Gastroesophageal sphincter (tissue), 4 donors: ENCODE measurements at regions not wholly inside any gene's neighbourhood (a gene's known extent, or its start where the extent isn't known, plus 50 kb on each side); places are given as distances from the start of the nearest gene placed in this dataset.

Experiments
- ATAC-seq: fragments of 150-250 bp; one replicate; pipeline ENCODE4 v1.9.1; 2016; ENCODE audit warnings: mild to moderate bottlenecking, moderate library complexity
- H3K27ac ChIP-seq, 4 donors: fragments of 200-600 bp; sonication (generic) in 3 of 4; 1 replicate in 3 of 4; 2 replicates in 1 of 4; pipeline ENCODE4 v1.5.1; 2016 to 2019
- H3K27me3 ChIP-seq: fragments of 200-600 bp; sonication (generic); one replicate; pipeline ENCODE4 v1.5.1; 2019
- H3K36me3 ChIP-seq, 2 donors: fragments of 200-600 bp; sonication (generic); one replicate each; pipeline ENCODE4 v1.5.1; 2019; ENCODE audit warnings: control low read depth in 1 of 2
- H3K4me1 ChIP-seq, 3 donors: fragments of 200-600 bp; sonication (generic); 1 replicate in 2 of 3; 2 replicates in 1 of 3; pipeline ENCODE4 v1.5.1; 2016 to 2019; ENCODE audit warnings: control low read depth in 2 of 3
- H3K4me3 ChIP-seq, 2 donors: fragments of 200-600 bp; sonication (generic); one replicate each; pipeline ENCODE4 v1.5.1; 2019; ENCODE audit warnings: mild to moderate bottlenecking in 1 of 2, moderate library complexity in 1 of 2
- H3K9me3 ChIP-seq, 3 donors: fragments of 200-600 bp; sonication (generic); one replicate each; pipeline ENCODE4 v1.5.1; 2017 to 2019; ENCODE audit warnings: control low read depth in 2 of 3
- EP300 ChIP-seq: sonication (generic); formaldehyde crosslinking; IDR thresholded peaks from one replicate; pipeline ENCODE4 v1.6.1; 2017; ENCODE audit warnings: antibody characterized with exemption, mild to moderate bottlenecking
- POLR2A ChIP-seq, 2 donors: fragments of 450-650 bp; IDR thresholded peaks; one replicate each; pipeline ENCODE4 v1.6.1; 2017; ENCODE audit warnings: antibody characterized with exemption in 2 of 2, mild to moderate bottlenecking in 2 of 2, moderate library complexity in 1 of 2
- POLR2AphosphoS5 ChIP-seq: sonication (generic); formaldehyde crosslinking; IDR thresholded peaks from one replicate; pipeline ENCODE4 v1.6.1; 2017; ENCODE audit warnings: antibody characterized with exemption
- WGBS, 2 donors: methylation state at CpG; one replicate each; pipeline ENCODE4 v1.1.5; 2018; ENCODE audit warnings: low coverage in 1 of 2; 5-methylcytosine and 5-hydroxymethylcytosine counted together
- TF ChIP-seq, protein P1 (sequence below), 4 experiments: fragments of 200-600 bp in 2 of 4; fragments of 450-650 bp in 2 of 4; sonication (generic) in 1 of 4; IDR thresholded peaks; one replicate each; pipeline ENCODE4 v1.5.1; 2017 to 2019; ENCODE audit warnings: antibody characterized with exemption in 4 of 4, mild to moderate bottlenecking in 2 of 4, moderate library complexity in 2 of 4

- no peaks in the 10 kb centered on the region for H3K36me3 ChIP-seq
- 78 to 80% methylated on average over 1 to 2 of the region's 2 CpGs for WGBS, 2 donors
- H3K27me3 ChIP-seq: peaks cover under 1% of the 10 kb centered on the region
- TF ChIP-seq, protein P1, sequence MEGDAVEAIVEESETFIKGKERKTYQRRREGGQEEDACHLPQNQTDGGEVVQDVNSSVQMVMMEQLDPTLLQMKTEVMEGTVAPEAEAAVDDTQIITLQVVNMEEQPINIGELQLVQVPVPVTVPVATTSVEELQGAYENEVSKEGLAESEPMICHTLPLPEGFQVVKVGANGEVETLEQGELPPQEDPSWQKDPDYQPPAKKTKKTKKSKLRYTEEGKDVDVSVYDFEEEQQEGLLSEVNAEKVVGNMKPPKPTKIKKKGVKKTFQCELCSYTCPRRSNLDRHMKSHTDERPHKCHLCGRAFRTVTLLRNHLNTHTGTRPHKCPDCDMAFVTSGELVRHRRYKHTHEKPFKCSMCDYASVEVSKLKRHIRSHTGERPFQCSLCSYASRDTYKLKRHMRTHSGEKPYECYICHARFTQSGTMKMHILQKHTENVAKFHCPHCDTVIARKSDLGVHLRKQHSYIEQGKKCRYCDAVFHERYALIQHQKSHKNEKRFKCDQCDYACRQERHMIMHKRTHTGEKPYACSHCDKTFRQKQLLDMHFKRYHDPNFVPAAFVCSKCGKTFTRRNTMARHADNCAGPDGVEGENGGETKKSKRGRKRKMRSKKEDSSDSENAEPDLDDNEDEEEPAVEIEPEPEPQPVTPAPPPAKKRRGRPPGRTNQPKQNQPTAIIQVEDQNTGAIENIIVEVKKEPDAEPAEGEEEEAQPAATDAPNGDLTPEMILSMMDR (IDR thresholded peaks at IDR 0.05): no peak
- TF ChIP-seq EP300 (no peak), POLR2A (IDR thresholded peaks at IDR 0.05) (no peak), POLR2AphosphoS5 (no peak)
- H3K4me1 ChIP-seq: no peaks in the 10 kb centered on the region
- H3K4me3 ChIP-seq: no peak overlapping the region
- ATAC-seq: no peak
- no peak overlapping the region for H3K27ac ChIP-seq
- peaks cover 0 to 8% (median 0%) of the 10 kb centered on the region in 3 donors for H3K9me3 ChIP-seq
Observed at GRCh38 chr22:34861787-34862186, 204.2 kb upstream of the ISX start.

DNA sequence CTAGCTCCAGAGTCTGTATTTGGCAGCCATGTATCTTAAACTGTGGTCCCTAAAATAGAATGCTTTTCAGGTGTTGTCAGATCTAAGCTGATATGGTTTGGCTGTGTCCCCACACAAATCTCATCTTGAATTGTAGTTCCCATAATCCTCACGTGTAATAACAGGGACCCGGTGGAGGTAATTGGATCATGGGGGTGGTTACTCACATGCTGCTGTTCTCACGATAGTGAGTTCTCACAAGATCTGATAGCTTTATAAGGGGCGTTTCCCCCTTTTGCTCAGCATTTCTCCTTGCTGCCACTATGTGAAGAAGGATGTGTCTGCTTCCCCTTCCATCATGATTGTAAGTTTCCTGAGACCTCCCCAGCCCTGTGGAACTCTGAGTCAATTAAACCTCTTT, 199.9 kb upstream of the ISX start:
- TF ChIP-seq, protein P1 (IDR thresholded peaks at IDR 0.05): no peak
- no peak for TF ChIP-seq POLR2AphosphoS5
- TF ChIP-seq EP300: no peak
- TF ChIP-seq POLR2A (IDR thresholded peaks at IDR 0.05): no peak
- Histone ChIP-seq H3K4me1 (no peaks in the 10 kb centered on the region), H3K4me3 (no peak overlapping the region), H3K36me3 (no peaks in the 10 kb centered on the region), H3K9me3 (no peaks in the 10 kb centered on the region), H3K27me3 (peaks cover 11% of the 10 kb centered on the region), H3K27ac (no peak overlapping the region)
- no peak for ATAC-seq
- WGBS, 2 donors: 60 to 78% methylated on average over 1 to 4 of the region's 4 CpGs

DNA sequence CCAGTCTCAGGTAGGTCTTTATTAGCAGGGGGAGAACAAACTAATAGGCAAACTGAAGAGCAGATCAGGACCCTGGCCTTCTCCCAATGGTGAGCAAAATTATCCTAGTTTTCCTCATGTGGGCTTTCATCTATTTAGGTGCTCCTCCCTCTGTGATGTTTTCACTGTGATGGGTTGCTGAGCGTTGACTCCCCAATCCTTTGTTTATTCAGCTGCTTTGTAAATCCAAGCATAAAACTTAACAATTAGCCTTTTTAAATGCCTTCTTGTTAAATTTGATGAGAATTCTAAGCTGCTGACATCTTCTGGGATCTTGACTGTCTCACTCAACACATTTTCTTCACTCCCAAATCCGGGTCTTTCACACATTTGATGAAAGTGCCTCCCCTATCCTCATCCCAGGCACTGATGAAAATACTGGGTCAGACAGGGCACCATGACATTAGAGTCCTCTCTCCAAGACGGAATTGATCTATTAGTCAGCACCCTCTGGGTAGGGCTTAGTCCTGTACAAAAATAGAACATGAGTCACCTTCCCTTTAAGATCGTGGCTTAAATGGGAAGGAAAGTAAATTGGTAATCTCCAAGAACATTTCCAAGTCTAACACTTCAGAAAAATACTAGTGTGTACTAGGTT, 199.3 kb upstream of the ISX start:
- H3K4me3 ChIP-seq: no peak overlapping the region
- H3K36me3 ChIP-seq: no peaks in the 10 kb centered on the region
- H3K9me3 ChIP-seq: no peaks in the 10 kb centered on the region
- H3K4me1 ChIP-seq: no peaks in the 10 kb centered on the region
- WGBS, 2 donors: 67 to 71% methylated on average over 2 to 3 of the region's 4 CpGs
- ATAC-seq: no peak
- TF ChIP-seq, protein P1 (IDR thresholded peaks at IDR 0.05): no peak
- TF ChIP-seq POLR2AphosphoS5: no peak
- no peak for TF ChIP-seq EP300
- TF ChIP-seq POLR2A (IDR thresholded peaks at IDR 0.05): no peak
- H3K27ac ChIP-seq: no peak overlapping the region
- peaks cover 11% of the 10 kb centered on the region for H3K27me3 ChIP-seq

DNA sequence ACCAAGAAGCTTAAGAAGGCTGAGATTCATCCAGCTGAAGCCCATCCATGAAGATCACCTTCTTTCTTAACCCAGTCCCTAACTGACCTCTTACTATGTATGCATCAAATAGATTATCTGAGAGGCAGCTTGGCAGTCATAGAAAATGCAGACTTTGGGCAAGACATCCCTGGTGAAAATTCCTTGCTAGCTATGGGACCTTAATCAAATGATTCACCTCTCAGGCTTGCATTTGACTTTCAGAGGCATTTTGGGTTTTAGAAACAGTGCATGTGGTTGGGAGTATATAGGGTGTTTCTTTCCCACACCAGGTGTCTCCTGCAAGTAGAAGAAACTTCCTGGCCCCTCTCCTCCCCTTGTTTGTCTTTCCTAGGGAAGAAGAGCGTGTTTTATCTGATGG, 188.5 kb upstream of the ISX start:
- Histone ChIP-seq H3K4me3 (no peak overlapping the region), H3K27me3 (peaks cover 5% of the 10 kb centered on the region), H3K36me3 (no peaks in the 10 kb centered on the region), H3K4me1 (no peaks in the 10 kb centered on the region), H3K9me3 (no peaks in the 10 kb centered on the region), H3K27ac (no peak overlapping the region)
- no peak for ATAC-seq
- 55% methylated on average over 1 of the region's 1 CpG; no CpG with 5 or more reads in 1 of the 2 donors for WGBS, 2 donors
- TF ChIP-seq POLR2AphosphoS5 (no peak), POLR2A (IDR thresholded peaks at IDR 0.05) (no peak), EP300 (no peak)
- TF ChIP-seq, protein P1 (IDR thresholded peaks at IDR 0.05): no peak

- Histone ChIP-seq H3K4me3 (no peak overlapping the region), H3K27me3 (peaks cover 5% of the 10 kb centered on the region), H3K27ac (no peak overlapping the region), H3K9me3 (no peaks in the 10 kb centered on the region), H3K4me1 (no peaks in the 10 kb centered on the region), H3K36me3 (no peaks in the 10 kb centered on the region)
- ATAC-seq: no peak
- TF ChIP-seq POLR2A (IDR thresholded peaks at IDR 0.05) (no peak), POLR2AphosphoS5 (no peak), EP300 (no peak)
- TF ChIP-seq, protein P1 (IDR thresholded peaks at IDR 0.05): no peak
Observed at GRCh38 chr22:34878171-34878570, 187.8 kb upstream of the ISX start.
